OCI-LY1 (cell line): ENCODE measurements at regions not wholly inside any gene's neighbourhood (a gene's known extent, or its start where the extent isn't known, plus 50 kb on each side); places are given as distances from the start of the nearest gene placed in this dataset.

Experiments
- CTCF ChIP-seq: fragments of 200-600 bp; sonication (generic), shearing (Covaris generic); IDR thresholded peaks from 2 replicates; pipeline ENCODE4 v1.5.1; 2017; ENCODE audit warnings: mild to moderate bottlenecking, antibody characterized with exemption, low read length, moderate library complexity, mixed read lengths
- EZH2 ChIP-seq: fragments of 200-600 bp; sonication (generic), shearing (Covaris generic); IDR thresholded peaks from 2 replicates; pipeline ENCODE4 v1.8.0; 2017; ENCODE audit warnings: borderline replicate concordance, mixed run types, mild to moderate bottlenecking, antibody characterized with exemption, low read length, moderate library complexity, mixed read lengths

- TF ChIP-seq CTCF = no peak
- TF ChIP-seq EZH2 = no peak
Measured at GRCh38 chr12:19764408-19764807, 325.1 kb downstream of the AEBP2 start.
